Hepatocyte (in vitro differentiated cells): ENCODE measurements at regions not wholly inside any gene's neighbourhood (a gene's known extent, or its start where the extent isn't known, plus 50 kb on each side); places are given as distances from the start of the nearest gene placed in this dataset.
"Not testable (repeated sequence)": the region's sequence is repeated elsewhere in the genome, so short reads cannot be mapped to it uniquely, and the experiment has no call there.

Experiments used
- DNase-seq: peaks from one replicate; pipeline ENCODE4 v3.0.0-alpha.2; 2016; ENCODE audit warnings: low spot score
- H2AFZ ChIP-seq: fragments of 200-600 bp; sonication (generic); 2 replicates; pipeline ENCODE4 v1.6.0; 2016; ENCODE audit warnings: antibody characterized with exemption, mild to moderate bottlenecking
- H3K27ac ChIP-seq: fragments of 200-600 bp; sonication (generic); 2 replicates; pipeline ENCODE4 v1.5.1; 2016; ENCODE audit warnings: mild to moderate bottlenecking
- H3K27me3 ChIP-seq: fragments of 200-600 bp; sonication (generic); 2 replicates; pipeline ENCODE4 v1.6.1; 2016
- H3K36me3 ChIP-seq: fragments of 200-600 bp; sonication (generic); replicated peaks from 2 replicates; pipeline ENCODE4 v1.5.1; 2016; ENCODE audit warnings: low read depth; ENCODE audit not compliant: insufficient read depth
- H3K4me1 ChIP-seq: fragments of 200-600 bp; sonication (generic); 2 replicates; pipeline ENCODE4 v1.5.1; 2016; ENCODE audit warnings: mild to moderate bottlenecking, moderate library complexity; ENCODE audit not compliant: insufficient read depth
- H3K4me2 ChIP-seq: fragments of 200-600 bp; sonication (generic); 2 replicates; pipeline ENCODE4 v1.6.0; 2016
- H3K4me3 ChIP-seq: fragments of 200-600 bp; sonication (generic); 2 replicates; pipeline ENCODE4 v1.5.1; 2016; ENCODE audit warnings: mild to moderate bottlenecking
- H3K79me2 ChIP-seq: fragments of 200-600 bp; sonication (generic); 2 replicates; pipeline ENCODE4 v1.6.0; 2017; ENCODE audit warnings: mild to moderate bottlenecking
- H3K9me2 ChIP-seq: fragments of 200-600 bp; sonication (generic); replicated peaks from 2 replicates; pipeline ENCODE4 v1.6.0; 2017; ENCODE audit warnings: mild to moderate bottlenecking; ENCODE audit not compliant: insufficient read depth
- H3K9me3 ChIP-seq: fragments of 200-600 bp; sonication (generic); 2 replicates; pipeline ENCODE4 v1.5.1; 2016; ENCODE audit warnings: low read depth, mild to moderate bottlenecking
- H4K20me1 ChIP-seq: fragments of 200-600 bp; sonication (generic); 2 replicates; pipeline ENCODE4 v1.6.0; 2016; ENCODE audit warnings: mild to moderate bottlenecking; ENCODE audit not compliant: insufficient read depth, poor library complexity, severe bottlenecking
- WGBS: methylation state at CpG from one replicate; pipeline ENCODE4 v1.1.6; 2016; ENCODE audit warnings: low lambda C conversion rate; ENCODE audit errors: missing lambda C conversion rate; 5-methylcytosine and 5-hydroxymethylcytosine counted together

DNA sequence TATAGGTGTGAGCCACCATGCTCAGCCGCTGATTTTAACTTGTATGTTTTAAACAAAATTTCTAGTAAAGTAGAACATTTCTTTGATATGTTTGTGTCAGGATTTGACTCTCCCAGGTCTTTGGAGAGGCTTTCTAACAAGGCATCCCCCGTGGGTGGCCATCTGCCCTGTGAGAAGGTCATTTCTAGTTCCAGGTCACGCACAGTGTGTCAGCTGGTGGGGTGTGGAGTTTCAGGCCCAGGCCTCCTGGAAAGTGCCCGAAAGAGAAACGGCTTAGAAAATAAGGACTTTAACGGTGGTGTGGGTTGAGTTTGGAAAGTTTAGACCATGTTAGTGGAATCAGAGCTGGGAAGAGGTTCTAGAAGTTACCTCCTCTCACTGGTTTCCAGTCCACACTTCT is 61.0 kb downstream of the SPDYE17 start:
- DNase-seq, H3K4me3 ChIP-seq, H3K27ac ChIP-seq, H2AFZ ChIP-seq, H3K9me2 ChIP-seq, H3K27me3 ChIP-seq, H3K79me2 ChIP-seq, H3K36me3 ChIP-seq, H4K20me1 ChIP-seq, H3K4me1 ChIP-seq, H3K4me2 ChIP-seq, H3K9me3 ChIP-seq: not testable (repeated sequence)
- WGBS: 91% methylated on average over 5 of the region's 6 CpGs

- H4K20me1 ChIP-seq, DNase-seq, H3K79me2 ChIP-seq, H3K9me2 ChIP-seq, H3K4me1 ChIP-seq, H2AFZ ChIP-seq, H3K27me3 ChIP-seq, H3K27ac ChIP-seq, H3K4me3 ChIP-seq, H3K36me3 ChIP-seq, H3K4me2 ChIP-seq, H3K9me3 ChIP-seq: not testable (repeated sequence)
- WGBS: 96% methylated on average over 6 of the region's 7 CpGs
Observed at GRCh38 chr7:76969892-76970291, 62.3 kb downstream of the SPDYE17 start.

DNA sequence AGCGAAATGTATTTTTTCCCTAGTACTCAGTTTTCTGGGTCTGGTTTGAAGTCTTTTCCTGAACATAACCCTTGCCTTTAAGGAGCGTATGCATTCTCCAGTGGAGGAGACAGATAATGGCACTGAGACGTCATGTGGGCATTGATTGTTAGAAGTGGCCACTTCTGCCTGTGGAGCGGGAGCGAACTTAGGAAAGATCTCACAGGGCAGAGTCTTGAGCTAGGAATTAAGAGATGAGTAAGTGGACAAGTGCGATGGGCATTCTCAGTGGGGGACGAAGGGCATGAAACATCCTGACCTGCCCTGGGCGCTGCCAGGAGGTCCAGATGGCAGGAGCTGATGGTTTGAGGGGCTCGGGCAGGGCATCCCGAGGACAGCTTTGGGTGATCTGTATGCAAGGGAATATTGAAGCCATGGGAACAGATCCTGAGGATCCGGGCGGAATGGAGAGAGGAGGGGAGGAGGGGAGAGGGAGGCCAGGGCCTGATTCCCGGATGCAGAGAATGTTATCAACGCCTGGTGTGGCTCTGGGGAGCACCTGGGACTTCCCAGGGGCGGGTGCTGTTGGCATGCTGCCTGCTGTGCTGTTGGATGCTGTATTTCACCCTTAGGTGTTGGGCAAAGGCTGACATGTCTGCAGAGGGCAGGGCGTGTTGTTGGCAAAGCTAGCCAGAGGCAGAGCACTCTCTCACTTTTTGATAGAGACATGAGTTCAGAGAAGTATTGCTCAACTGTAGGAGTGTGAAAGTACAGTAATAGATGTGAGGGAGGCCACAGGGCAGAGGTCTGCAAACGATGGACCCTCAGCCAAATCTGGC is 66.2 kb downstream of the SPDYE17 start:
- not testable (repeated sequence) for H3K79me2 ChIP-seq, H3K9me3 ChIP-seq, H2AFZ ChIP-seq, H3K4me1 ChIP-seq, DNase-seq, H3K4me3 ChIP-seq, H4K20me1 ChIP-seq, H3K4me2 ChIP-seq, H3K36me3 ChIP-seq, H3K9me2 ChIP-seq, H3K27me3 ChIP-seq, H3K27ac ChIP-seq
- WGBS: 98% methylated on average over 6 of the region's 17 CpGs

GRCh38 chr7:76964050-76964449 is 68.1 kb downstream of the SPDYE17 start:
- not testable (repeated sequence) for DNase-seq, H3K4me3 ChIP-seq, H3K9me3 ChIP-seq, H3K4me2 ChIP-seq, H4K20me1 ChIP-seq, H3K36me3 ChIP-seq, H2AFZ ChIP-seq, H3K79me2 ChIP-seq, H3K27ac ChIP-seq, H3K4me1 ChIP-seq, H3K9me2 ChIP-seq, H3K27me3 ChIP-seq
- no CpG with 5 or more reads among the region's 8 CpGs for WGBS

- DNase-seq, H3K4me1 ChIP-seq, H4K20me1 ChIP-seq, H2AFZ ChIP-seq, H3K9me2 ChIP-seq, H3K4me2 ChIP-seq, H3K79me2 ChIP-seq, H3K27ac ChIP-seq, H3K27me3 ChIP-seq, H3K9me3 ChIP-seq, H3K4me3 ChIP-seq, H3K36me3 ChIP-seq: not testable (repeated sequence)
- 81% methylated on average over 4 of the region's 7 CpGs for WGBS
Observed at GRCh38 chr7:76963061-76963460, 69.1 kb downstream of the SPDYE17 start.

- not testable (repeated sequence) for H3K9me2 ChIP-seq, H3K27me3 ChIP-seq, H3K4me3 ChIP-seq, H4K20me1 ChIP-seq, H3K36me3 ChIP-seq, H2AFZ ChIP-seq, H3K9me3 ChIP-seq, H3K27ac ChIP-seq, DNase-seq, H3K4me1 ChIP-seq, H3K79me2 ChIP-seq, H3K4me2 ChIP-seq
- WGBS: no CpG with 5 or more reads among the region's 16 CpGs
Observed at GRCh38 chr7:76960400-76960986, 71.7 kb downstream of the SPDYE17 start.

DNA sequence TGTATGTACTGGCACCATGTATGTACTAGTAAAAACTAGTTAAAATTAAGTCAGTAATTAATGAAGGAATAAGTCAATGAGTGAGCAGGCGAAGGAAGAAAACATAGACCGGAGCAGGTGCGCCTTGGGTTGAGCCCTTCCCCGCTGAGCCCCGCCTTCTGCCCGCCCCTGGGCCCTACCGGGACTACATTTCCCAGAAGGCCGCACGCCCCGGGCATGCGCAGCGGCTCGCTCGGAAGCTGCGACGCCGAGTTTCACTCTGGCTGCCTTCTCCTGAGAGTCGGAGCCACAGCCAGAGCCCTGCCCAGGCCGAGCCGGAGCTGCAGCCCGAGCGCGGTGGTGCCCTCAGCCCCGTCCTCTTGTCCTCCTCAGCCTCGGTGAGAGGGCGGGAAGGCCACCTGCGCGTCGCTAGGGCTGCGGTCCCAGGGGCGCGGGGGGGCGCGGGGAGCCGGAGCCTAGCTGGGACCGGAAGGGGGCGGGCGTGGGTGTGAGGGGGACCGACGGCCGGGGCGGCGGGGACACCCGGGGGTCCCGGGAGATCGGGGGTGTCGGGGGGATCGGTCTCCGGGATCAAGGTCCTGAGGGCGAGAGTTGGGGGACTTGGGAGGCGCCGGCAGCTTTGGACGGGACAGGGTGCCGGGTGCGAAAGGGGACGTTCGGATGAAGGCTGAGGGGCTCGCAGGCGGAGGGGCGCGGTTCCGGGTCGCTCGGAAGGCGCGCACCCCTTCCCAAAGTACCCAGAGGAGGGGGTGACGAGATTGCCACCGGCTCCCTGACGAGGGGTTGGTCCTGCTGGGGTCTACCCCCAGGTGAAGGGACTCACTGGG is 72.4 kb downstream of the SPDYE17 start:
- H4K20me1 ChIP-seq, H3K27me3 ChIP-seq, DNase-seq, H3K4me1 ChIP-seq, H3K9me2 ChIP-seq, H3K36me3 ChIP-seq, H2AFZ ChIP-seq, H3K9me3 ChIP-seq, H3K27ac ChIP-seq, H3K4me3 ChIP-seq, H3K4me2 ChIP-seq, H3K79me2 ChIP-seq: not testable (repeated sequence)
- WGBS: no CpG with 5 or more reads among the region's 69 CpGs

DNA sequence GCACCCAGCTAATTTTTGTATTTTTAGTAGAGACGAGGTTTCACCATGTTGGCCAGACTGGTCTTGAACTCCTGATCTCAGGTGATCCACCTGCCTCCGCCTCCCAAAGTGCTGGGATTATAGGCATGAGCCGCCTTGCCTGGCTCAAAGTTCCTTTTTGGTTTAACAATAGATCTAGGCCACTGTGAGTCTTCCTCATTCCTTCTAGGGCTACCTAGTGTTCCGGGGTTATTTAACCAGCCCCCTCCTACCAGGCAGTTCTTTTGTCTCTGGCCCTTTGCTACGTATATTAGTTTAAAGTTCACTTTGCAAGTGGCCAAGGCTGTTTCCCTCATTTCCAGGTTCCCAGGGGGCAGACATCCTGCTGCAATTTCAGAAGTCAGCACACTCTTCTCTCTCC is 75.6 kb downstream of the SPDYE17 start:
- not testable (repeated sequence) for H3K4me2 ChIP-seq, H3K36me3 ChIP-seq, H3K4me1 ChIP-seq, H2AFZ ChIP-seq, H3K9me3 ChIP-seq, H3K4me3 ChIP-seq, H4K20me1 ChIP-seq, H3K27me3 ChIP-seq, H3K9me2 ChIP-seq, H3K27ac ChIP-seq, DNase-seq, H3K79me2 ChIP-seq
- no CpG with 5 or more reads among the region's 5 CpGs for WGBS
